Ovary (tissue), 7 donors: ENCODE measurements at regions not wholly inside any gene's neighbourhood (a gene's known extent, or its start where the extent isn't known, plus 50 kb on each side); places are given as distances from the start of the nearest gene placed in this dataset.
A peak's percentile ranks its signal among the peaks of the same experiment; 100 is the strongest.

Experiments
- DNase-seq, 5 donors: peaks; one replicate each; pipeline ENCODE4 v3.0.0-alpha.2; 2019 to 2020
- H3K27ac ChIP-seq, 2 donors: fragments of 200-600 bp; one replicate each; pipeline versions ENCODE4 v1.5.1 to v1.8.0; 2019 to 2022
- H3K27me3 ChIP-seq: fragments of 200-600 bp; one replicate; pipeline ENCODE4 v1.8.0; 2022
- H3K36me3 ChIP-seq: fragments of 200-600 bp; sonication (generic); one replicate; pipeline ENCODE4 v1.5.1; 2019
- H3K4me1 ChIP-seq: one replicate; pipeline ENCODE4 v1.8.1; 2013; ENCODE audit warnings: mild to moderate bottlenecking, moderate library complexity; ENCODE audit not compliant: insufficient read depth
- H3K4me3 ChIP-seq: fragments of 200-600 bp; sonication (generic); one replicate; pipeline ENCODE4 v1.5.1; 2017
- H3K9me3 ChIP-seq, 2 donors: fragments of 200-600 bp in 1 of 2; sonication (generic) in 1 of 2; one replicate each; pipeline versions ENCODE4 v1.5.1 to v1.8.1; 2013 to 2019; ENCODE audit warnings: mild to moderate bottlenecking in 1 of 2, moderate library complexity in 1 of 2
- CTCF ChIP-seq, 3 donors: fragments of 450-650 bp in 2 of 3; fragments of 200-600 bp in 1 of 3; IDR thresholded peaks; one replicate each; pipeline versions ENCODE4 v1.5.1 to v1.8.0; 2016 to 2022; ENCODE audit warnings: antibody characterized with exemption in 3 of 3, mild to moderate bottlenecking in 1 of 3
- EP300 ChIP-seq: sonication (generic); formaldehyde crosslinking; IDR thresholded peaks from one replicate; pipeline ENCODE4 v1.6.1; 2017; ENCODE audit warnings: antibody characterized with exemption
- POLR2A ChIP-seq: fragments of 450-650 bp; IDR thresholded peaks from one replicate; pipeline ENCODE4 v1.6.1; 2017; ENCODE audit warnings: antibody characterized with exemption, mild to moderate bottlenecking, moderate library complexity
- WGBS, 3 donors: extraction: QIAGEN DNeasy Blood & Tissue Kit in 1 of 3; methylation state at CpG; one replicate each; pipeline versions ENCODE4 v1.1.5 to v1.1.7; 2013 to 2017; 5-methylcytosine and 5-hydroxymethylcytosine counted together
- intact Hi-C, 4 donors: fragments of 100-400 bp; cut with DNase I; formaldehyde crosslinking; loops; one replicate each; pipeline versions ENCODE4 v1.11.0 to v1.15.1; 2022 to 2023
- donor health status: DM: no; HTN: no; CAD: no; lungs with moderate emphysema.
- donor health status: DM: no; HTN: no; CAD: no.
- donor health status: Bipolar disorder and iron deficiency.
- donor health status: DM: no; HTN: no; CAD: no.
- donor health status: DM: yes; HTN: yes; CAD: no.

- no peaks in the 10 kb centered on the region for H3K27me3 ChIP-seq
- peaks cover 4% of the 10 kb centered on the region for H3K4me1 ChIP-seq
- 86 to 88% (median 87%) methylated on average over 5 of the region's 5 CpGs for WGBS, 3 donors
- no peak for DNase-seq
- TF ChIP-seq CTCF (IDR thresholded peaks at IDR 0.05): no peak
- no peak for TF ChIP-seq EP300
- TF ChIP-seq POLR2A: no peak
- no peaks in the 10 kb centered on the region for H3K9me3 ChIP-seq
- intact Hi-C loops: no loop called here
- no peak overlapping the region for H3K4me3 ChIP-seq
- no peak overlapping the region for H3K27ac ChIP-seq
- no peaks in the 10 kb centered on the region for H3K36me3 ChIP-seq
Observed at GRCh38 chr17:51347851-51348584, 87.7 kb downstream of the UTP18 start.

GRCh38 chr17:51351080-51351479, 90.7 kb downstream of the UTP18 start:
- DNase-seq: no peak
- no peak for TF ChIP-seq POLR2A
- no peak for TF ChIP-seq CTCF (IDR thresholded peaks at IDR 0.05)
- TF ChIP-seq EP300: no peak
- H3K9me3 ChIP-seq: no peaks in the 10 kb centered on the region
- intact Hi-C loops: no loop called here
- 65 to 85% (median 70%) methylated on average over 6 of the region's 6 CpGs for WGBS, 3 donors
- H3K4me1 ChIP-seq: peaks cover 7% of the 10 kb centered on the region
- H3K27ac ChIP-seq: no peak overlapping the region
- no peaks in the 10 kb centered on the region for H3K36me3 ChIP-seq
- no peaks in the 10 kb centered on the region for H3K27me3 ChIP-seq
- H3K4me3 ChIP-seq: no peak overlapping the region

DNA sequence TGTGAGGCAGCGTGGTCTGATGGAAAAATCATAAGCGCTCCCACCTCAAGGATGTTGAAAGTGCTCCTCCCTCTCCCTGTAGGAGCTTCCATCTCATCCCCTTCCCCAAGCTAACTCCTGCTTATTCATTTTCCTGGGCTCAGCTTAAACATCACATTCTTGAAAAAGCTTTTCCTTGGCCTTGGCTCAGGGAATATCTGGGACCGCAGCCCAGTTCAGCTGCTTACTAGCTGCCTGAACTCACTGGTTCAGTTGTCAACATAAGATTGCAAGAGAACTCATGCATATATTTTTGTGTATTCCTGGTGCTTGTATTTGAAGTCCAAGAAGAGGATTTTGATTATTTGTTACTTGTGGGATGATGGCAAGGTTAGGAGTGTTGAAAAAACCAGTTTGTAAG, 91.5 kb downstream of the UTP18 start:
- WGBS, 3 donors: 3 to 6% (median 6%) methylated on average over 3 of the region's 3 CpGs
- TF ChIP-seq EP300 (no peak), CTCF (IDR thresholded peaks at IDR 0.05) (no peak), POLR2A (no peak)
- Histone ChIP-seq H3K9me3 (no peaks in the 10 kb centered on the region), H3K27ac (no peak overlapping the region), H3K4me1 (peaks cover 6% of the 10 kb centered on the region), H3K36me3 (no peaks in the 10 kb centered on the region), H3K4me3 (no peak overlapping the region), H3K27me3 (no peaks in the 10 kb centered on the region)
- DNase-seq: peak; percentile 37 to 72 (median 53)
- intact Hi-C loops: no loop called here

DNA sequence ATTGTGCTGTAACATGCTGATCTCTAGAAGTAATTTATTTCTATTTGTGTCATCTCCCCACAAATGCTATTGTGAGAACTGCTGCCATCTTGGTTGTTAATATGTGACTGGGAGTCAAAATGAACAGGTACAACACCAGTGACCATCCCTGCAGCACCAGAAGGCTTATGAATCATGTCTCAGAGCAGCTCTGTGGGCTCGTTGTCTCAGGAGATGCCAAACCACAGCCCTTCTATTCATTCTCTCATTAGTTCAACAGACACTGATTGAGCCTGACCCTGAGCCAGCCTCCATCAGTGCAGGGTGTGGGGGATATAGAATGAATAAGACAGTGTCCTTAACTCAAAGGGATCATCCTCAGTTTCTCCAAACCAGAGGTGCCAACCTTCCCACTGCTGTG, 92.5 kb downstream of the UTP18 start:
- no peak for DNase-seq
- H3K9me3 ChIP-seq: no peaks in the 10 kb centered on the region
- no peak overlapping the region for H3K4me3 ChIP-seq
- intact Hi-C loops: no loop called here
- no peaks in the 10 kb centered on the region for H3K36me3 ChIP-seq
- 29 to 53% (median 35%) methylated on average over 1 of the region's 1 CpG for WGBS, 3 donors
- H3K27me3 ChIP-seq: no peaks in the 10 kb centered on the region
- H3K27ac ChIP-seq: no peak overlapping the region
- no peak for TF ChIP-seq EP300
- no peak for TF ChIP-seq CTCF (IDR thresholded peaks at IDR 0.05)
- TF ChIP-seq POLR2A: no peak
- H3K4me1 ChIP-seq: peaks cover 6% of the 10 kb centered on the region
